ENCODE measurements at regions not wholly inside any gene's neighbourhood (a gene's known extent, or its start where the extent isn't known, plus 50 kb on each side); places are given as distances from the start of the nearest gene placed in this dataset.

DNA sequence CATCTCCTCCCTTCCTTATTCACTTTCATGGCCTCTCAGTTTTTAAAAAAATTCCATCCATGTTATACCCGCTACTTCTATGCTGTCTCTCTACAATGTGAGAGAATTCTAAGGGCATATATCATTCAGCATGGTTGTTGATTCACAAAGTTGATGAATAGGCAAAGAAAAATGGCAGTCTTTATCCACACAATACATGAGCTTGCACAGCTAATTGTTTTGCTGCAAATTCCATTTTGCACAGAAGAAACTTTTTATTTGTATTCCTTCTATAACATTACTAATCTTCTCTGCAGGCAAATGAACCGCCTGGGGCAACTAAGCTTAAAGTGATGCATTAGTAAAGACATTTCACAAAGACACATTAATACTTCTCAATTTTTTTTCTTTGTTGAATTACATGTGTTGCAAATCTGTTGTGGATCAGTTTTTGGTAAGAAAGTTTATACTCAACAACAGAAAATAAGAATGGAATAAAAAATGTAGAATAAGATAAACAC, 196.9 kb downstream of the LIG4 start:
- no peak for DNase-seq
- H4K20me1 ChIP-seq (ENCODE audit: control insufficient read depth, insufficient read depth, insufficient read length) = no peaks in the 10 kb centered on the region
- no peaks in the 10 kb centered on the region for H3K79me1 ChIP-seq (ENCODE audit: insufficient read depth, low read depth, low read length, poor library complexity, severe bottlenecking)
- no peak overlapping the region for H3K18ac ChIP-seq (ENCODE audit: insufficient read length, low read depth, low read length)
- H3K4ac ChIP-seq (ENCODE audit: low read depth, low read length) = no peak overlapping the region
- H3K23ac ChIP-seq (ENCODE audit: insufficient read length, low read depth, low read length) = no peak overlapping the region
- no peak overlapping the region for H2BK5ac ChIP-seq (ENCODE audit: insufficient read length, low read length)
- H3K27ac Mint-ChIP-seq = no peak overlapping the region
- H3K56ac ChIP-seq (ENCODE audit: insufficient read length, low read depth, low read length) = no peak overlapping the region
- no peak overlapping the region for H3K4me2 ChIP-seq (ENCODE audit: insufficient read depth, insufficient read length, low read length)
- no peaks in the 10 kb centered on the region for H3K9me3 ChIP-seq (ENCODE audit: control insufficient read depth, low read depth, low read length)
- H3K27me3 ChIP-seq (ENCODE audit: insufficient read depth, low read length) = no peaks in the 10 kb centered on the region
- H3K9me3 Mint-ChIP-seq = peaks cover 18 to 20% of the 10 kb centered on the region in 2 experiments
- H4K5ac ChIP-seq (ENCODE audit: insufficient read length, low read depth, low read length) = no peak overlapping the region
- no peaks in the 10 kb centered on the region; the same call in 1 of the 2 replicates for H3K27me3 Mint-ChIP-seq (ENCODE audit: low read depth)
- no peak overlapping the region for H3T11ph ChIP-seq (ENCODE audit: low read length)
- no peak overlapping the region for H2BK20ac ChIP-seq (ENCODE audit: low read depth, low read length, poor library complexity, severe bottlenecking)
- H3K23me2 ChIP-seq (ENCODE audit: insufficient read length, low read depth, low read length, poor library complexity, severe bottlenecking) = no peaks in the 10 kb centered on the region
- no CpG with 5 or more reads among the region's 2 CpGs for WGBS (ENCODE audit: extremely low coverage, insufficient read length, low lambda C conversion rate)
- H2AFZ ChIP-seq (ENCODE audit: low read length) = no peak overlapping the region
- H2BK120ac ChIP-seq (ENCODE audit: low read depth, low read length, poor library complexity, severe bottlenecking) = no peak overlapping the region
- no peak for TF ChIP-seq CTCF (conservative IDR thresholded peaks at IDR 0.05)
- no peak overlapping the region for H2AK5ac ChIP-seq (ENCODE audit: insufficient read length, low read length)
- H3K4me3 Mint-ChIP-seq = no peak overlapping the region
- H2BK15ac ChIP-seq (ENCODE audit: low read depth, low read length) = no peak overlapping the region
- no peaks in the 10 kb centered on the region for H3K4me1 ChIP-seq (ENCODE audit: insufficient read depth, low read length)
- no peaks in the 10 kb centered on the region for H3K4me1 Mint-ChIP-seq
- H4K8ac ChIP-seq (replicated peaks; ENCODE audit: insufficient read length, low read depth, low read length) = no peak overlapping the region
- H2BK12ac ChIP-seq (ENCODE audit: insufficient read length, low read depth, low read length) = no peak overlapping the region
- no peak overlapping the region for H3K14ac ChIP-seq (ENCODE audit: insufficient read depth, low read length)
- no peaks in the 10 kb centered on the region for H3K79me2 ChIP-seq (ENCODE audit: insufficient read depth, low read length)
- no peak overlapping the region for H3K27ac ChIP-seq (ENCODE audit: insufficient read length, low read depth, low read length)
- H3K36me3 Mint-ChIP-seq (ENCODE audit: insufficient read depth in 1 of 3, low read depth in 3 of 3) = peaks cover 6 to 21% (median 13%) of the 10 kb centered on the region in 3 experiments; a peak in 6 of 7 replicates
- H3K9ac ChIP-seq (ENCODE audit: extremely low read depth, insufficient read length, low read length) = no peak overlapping the region
- no peak overlapping the region for H4K91ac ChIP-seq (ENCODE audit: insufficient read length, low read depth, low read length)

All from H9 (cell line).